ENCODE measurements at regions not wholly inside any gene's neighbourhood (a gene's known extent, or its start where the extent isn't known, plus 50 kb on each side); places are given as distances from the start of the nearest gene placed in this dataset.
"Not testable (repeated sequence)": the region's sequence is repeated elsewhere in the genome, so short reads cannot be mapped to it uniquely, and the experiment has no call there.

GRCh38 chr1:121573881-121574504 is 389.2 kb downstream of the SRGAP2C start:
- DNase-seq (ENCODE audit: low read depth), result not testable (repeated sequence)

- DNase-seq (ENCODE audit: low read depth), result not testable (repeated sequence)
These were observed 389.7 kb downstream of the SRGAP2C start for GRCh38 chr1:121574505-121574899.

- DNase-seq (ENCODE audit: low read depth), result not testable (repeated sequence)
These were observed 398.1 kb downstream of the SRGAP2C start for GRCh38 chr1:121582898-121583297.

DNA sequence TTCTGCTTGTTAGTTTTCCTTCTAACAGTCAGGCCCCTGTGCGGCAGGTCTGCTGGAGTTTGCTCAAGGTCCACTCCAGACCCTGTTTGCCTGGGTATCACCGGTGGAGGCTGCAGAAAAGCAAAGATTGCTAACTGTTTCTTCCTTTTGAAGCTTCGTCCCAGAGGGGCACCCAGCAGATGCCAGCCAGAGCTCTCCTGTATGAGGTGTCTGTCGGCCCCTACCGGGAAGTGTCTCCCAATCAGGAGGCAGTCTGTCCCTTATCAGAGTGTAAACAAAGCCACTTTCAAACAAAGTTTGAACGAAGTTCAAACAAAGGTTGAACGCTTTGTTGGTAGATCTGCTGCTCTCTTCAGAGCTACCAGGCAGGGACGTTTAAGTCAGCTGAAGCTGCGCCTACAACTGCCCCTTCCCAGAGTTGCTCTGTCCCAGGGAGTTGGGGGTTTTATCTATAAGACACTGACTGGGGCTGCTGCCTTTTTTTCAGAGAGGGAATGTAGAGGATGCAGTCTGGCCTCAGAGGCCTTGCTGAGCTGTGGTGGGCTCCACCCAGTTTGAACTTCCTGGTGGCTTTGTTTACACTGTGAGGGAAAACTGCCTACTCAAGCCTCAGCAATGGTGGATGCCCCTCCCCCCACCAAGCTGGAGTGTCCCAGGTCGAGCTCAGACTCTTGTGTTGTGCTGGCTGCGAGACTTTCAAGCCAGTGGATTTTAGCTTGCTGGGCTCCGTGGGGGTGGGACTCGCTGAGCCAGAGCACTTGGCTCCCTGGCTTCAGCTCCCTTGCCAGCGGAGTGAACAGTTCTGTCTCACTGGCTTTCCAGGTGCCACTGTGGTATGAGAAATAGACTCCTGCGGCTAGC is 401.8 kb downstream of the SRGAP2C start:
- no peak for DNase-seq (ENCODE audit: low read depth)

GRCh38 chr1:121587230-121587569 is 402.4 kb downstream of the SRGAP2C start:
- no peak for DNase-seq (ENCODE audit: low read depth)

DNA sequence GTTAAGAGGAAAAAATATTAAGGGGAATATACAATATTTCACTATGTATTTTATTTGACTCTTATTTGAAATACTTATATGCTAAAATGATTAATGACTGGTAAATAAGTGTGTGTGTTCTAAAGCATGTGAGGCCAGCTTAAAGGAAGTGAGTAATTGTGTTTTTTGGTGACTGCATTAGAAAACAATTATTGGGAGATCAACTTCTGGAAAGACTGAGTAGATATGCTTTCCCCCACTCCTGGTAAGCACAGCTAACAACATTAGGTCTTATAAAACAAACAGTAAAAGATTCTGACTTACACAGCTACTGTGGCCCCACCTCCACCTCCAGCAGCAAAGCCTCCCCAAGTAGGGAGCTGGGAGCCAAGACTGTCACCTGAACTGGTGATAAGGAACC is 403.0 kb downstream of the SRGAP2C start:
- DNase-seq (ENCODE audit: low read depth), result no peak

- no peak for DNase-seq (ENCODE audit: low read depth)
These were observed 409.3 kb downstream of the SRGAP2C start for GRCh38 chr1:121594096-121594495.

- no peak for DNase-seq (ENCODE audit: low read depth)
These were observed 410.3 kb downstream of the SRGAP2C start for GRCh38 chr1:121595089-121595488.

DNA sequence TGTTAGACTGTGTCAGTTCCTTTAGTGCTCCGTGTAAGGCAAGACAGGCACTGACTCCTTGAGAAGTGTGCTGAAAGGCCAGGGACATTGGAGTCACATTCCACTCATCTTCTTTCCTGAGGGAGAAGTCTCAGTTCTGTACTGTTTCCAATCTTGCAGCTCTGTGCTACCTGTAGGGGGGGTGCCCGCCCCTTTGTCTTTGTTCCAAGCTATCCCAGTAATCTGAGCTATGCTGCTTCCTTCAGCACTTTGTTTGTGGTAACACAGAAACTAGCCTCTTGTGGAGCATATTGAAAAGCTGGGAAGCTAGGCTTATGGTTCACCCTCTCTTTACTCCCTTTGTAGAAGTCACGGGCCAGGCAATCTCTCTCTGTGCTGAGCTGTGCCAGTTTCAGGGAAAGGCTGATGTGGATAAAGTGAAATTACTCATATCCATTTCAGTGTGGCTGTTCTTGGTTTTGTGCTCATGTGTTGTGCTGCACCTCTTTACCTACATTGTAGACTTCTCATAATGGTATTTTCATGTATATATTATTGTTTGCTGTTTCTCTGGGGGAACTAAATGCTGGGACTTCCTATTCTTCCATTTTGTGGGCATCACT is 420.2 kb downstream of the SRGAP2C start:
- not testable (repeated sequence) for DNase-seq (ENCODE audit: low read depth)

DNA sequence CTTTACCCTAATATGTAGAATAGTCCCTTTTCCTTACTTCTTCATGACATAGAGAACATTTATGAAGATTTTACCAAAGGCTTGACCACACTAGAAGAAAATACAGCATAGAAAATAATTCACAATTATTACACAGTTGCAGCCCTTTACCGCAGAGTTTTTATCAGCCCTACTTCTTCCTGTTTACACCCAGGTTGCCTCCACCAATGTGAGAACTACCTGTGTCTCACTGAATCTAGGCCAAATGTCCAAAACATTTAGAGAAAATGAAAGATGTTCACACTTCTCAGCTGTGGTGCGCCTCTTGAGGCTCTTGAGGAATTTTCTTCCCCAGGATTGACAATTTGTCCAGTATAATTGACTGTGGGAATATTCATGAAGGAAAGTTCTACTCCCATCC is 422.7 kb downstream of the SRGAP2C start:
- not testable (repeated sequence) for DNase-seq (ENCODE audit: low read depth)
